Anterior cingulate cortex (tissue), 58 donors: ENCODE measurements at regions not wholly inside any gene's neighbourhood (a gene's known extent, or its start where the extent isn't known, plus 50 kb on each side); places are given as distances from the start of the nearest gene placed in this dataset.

Experiments
- DNase-seq, 58 donors: peaks; one replicate each; lab custom pipeline; 2025; lab: John Stamatoyannopoulos, UW

GRCh38 chr1:84090447-84091245 lies 53.4 kb upstream of the PRKACB start:
- DNase-seq: no peak

- no peak for DNase-seq
Measured at GRCh38 chr1:84089867-84090266, 54.2 kb upstream of the PRKACB start.

- no peak for DNase-seq
Measured at GRCh38 chr1:84089465-84089864, 54.6 kb upstream of the PRKACB start.

- no peak for DNase-seq
Measured at GRCh38 chr1:84086616-84087015, 57.5 kb upstream of the PRKACB start.

GRCh38 chr1:84086189-84086588 lies 57.9 kb upstream of the PRKACB start:
- peak in 1 of 58 donors; percentile 12 for DNase-seq

GRCh38 chr1:84083307-84083706 lies 60.8 kb upstream of the PRKACB start:
- no peak for DNase-seq

- DNase-seq: no peak
Measured at GRCh38 chr1:84078842-84079202, 65.2 kb upstream of the PRKACB start.

- peak in 37 of 58 donors; percentile 12 to 82 (median 57) for DNase-seq
Measured at GRCh38 chr1:84078108-84078841, 65.8 kb upstream of the PRKACB start.

GRCh38 chr1:84077476-84078107 lies 66.5 kb upstream of the PRKACB start:
- DNase-seq: peak; percentile 35 to 92 (median 78)

GRCh38 chr1:84073266-84073665 lies 70.8 kb upstream of the PRKACB start:
- no peak for DNase-seq

GRCh38 chr1:84069236-84069845 lies 70.4 kb upstream of the TTLL7 start:
- DNase-seq: no peak

GRCh38 chr1:84062496-84062895 lies 63.6 kb upstream of the TTLL7 start:
- no peak for DNase-seq

GRCh38 chr1:84061336-84061735 lies 62.4 kb upstream of the TTLL7 start:
- no peak for DNase-seq

GRCh38 chr1:84060781-84061180 lies 61.8 kb upstream of the TTLL7 start:
- no peak for DNase-seq

GRCh38 chr1:84048820-84049219 lies 49.9 kb upstream of the TTLL7 start:
- DNase-seq: no peak
